ENCODE measurements at regions not wholly inside any gene's neighbourhood (a gene's known extent, or its start where the extent isn't known, plus 50 kb on each side); places are given as distances from the start of the nearest gene placed in this dataset.

- no peak for DNase-seq (ENCODE audit: low read depth)
These were observed 50.8 kb upstream of the MYLIP start for GRCh38 chr6:16078064-16078463.

GRCh38 chr6:16069671-16070070 lies 59.2 kb upstream of the MYLIP start:
- DNase-seq (ENCODE audit: low read depth) = no peak

- no peak for DNase-seq (ENCODE audit: low read depth)
These were observed 59.7 kb upstream of the MYLIP start for GRCh38 chr6:16069222-16069621.

- no peak for DNase-seq (ENCODE audit: low read depth)
These were observed 61.3 kb upstream of the MYLIP start for GRCh38 chr6:16067568-16067967.

DNA sequence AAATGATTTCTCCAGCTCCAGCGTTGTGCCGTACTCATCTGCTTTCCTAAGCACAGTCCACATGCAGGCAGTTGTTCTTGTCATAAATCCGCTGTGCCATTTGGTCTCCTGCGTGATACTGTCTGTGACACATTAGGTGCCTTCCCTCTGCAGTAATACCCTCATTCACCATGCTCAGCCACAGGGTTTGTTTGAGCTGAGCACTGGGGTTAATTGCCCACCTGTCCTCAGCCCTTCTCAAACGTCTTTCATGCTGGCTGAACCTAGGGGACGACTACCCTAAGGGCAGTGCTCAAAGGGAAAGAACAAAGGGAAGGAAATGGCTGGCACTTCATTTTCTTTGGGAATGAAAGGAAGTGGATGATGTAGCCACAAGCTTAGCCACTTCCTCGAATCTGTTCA lies 64.2 kb upstream of the MYLIP start:
- DNase-seq (ENCODE audit: low read depth) = no peak

DNA sequence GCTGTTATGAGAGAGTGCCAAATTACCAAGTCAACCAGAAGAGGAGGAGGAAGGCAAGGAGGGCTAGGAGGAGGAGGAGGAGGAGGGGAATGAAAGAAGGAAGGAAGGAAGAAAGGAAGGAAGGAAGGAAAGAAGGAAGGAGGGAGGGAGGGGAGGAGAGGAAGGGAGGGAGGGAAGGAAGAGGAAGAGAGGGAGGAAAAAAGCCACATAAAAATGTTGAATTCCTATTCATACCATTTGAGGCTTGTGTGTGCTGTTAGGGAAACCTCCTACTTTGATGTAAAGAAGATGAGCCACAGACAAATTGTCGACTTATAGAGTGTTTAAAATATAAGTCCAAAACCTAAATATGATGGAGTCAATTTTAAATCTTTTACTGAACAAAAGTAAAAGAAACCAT lies 65.3 kb upstream of the MYLIP start:
- no peak for DNase-seq (ENCODE audit: low read depth)

DNA sequence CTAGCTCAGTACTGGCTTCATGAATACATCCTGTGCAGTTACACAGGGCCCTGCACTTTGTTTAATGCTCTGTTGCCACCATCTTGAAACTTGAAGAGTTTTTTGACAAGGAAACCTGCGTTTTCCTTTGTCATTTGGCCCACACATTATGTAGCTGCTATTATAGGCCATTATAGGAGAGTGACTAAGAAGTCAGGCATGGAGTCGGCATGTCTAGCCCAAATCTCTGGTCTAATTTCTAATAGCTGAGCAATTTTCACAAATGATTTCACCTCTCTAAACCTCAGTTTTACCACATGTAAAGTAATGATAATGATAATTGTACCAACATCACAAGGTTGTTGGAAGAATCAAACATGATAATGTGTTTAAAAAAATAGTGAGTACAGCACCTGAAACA lies 67.1 kb upstream of the MYLIP start:
- no peak for DNase-seq (ENCODE audit: low read depth)

GRCh38 chr6:16060039-16060438 lies 68.8 kb upstream of the MYLIP start:
- DNase-seq (ENCODE audit: low read depth) = no peak

DNA sequence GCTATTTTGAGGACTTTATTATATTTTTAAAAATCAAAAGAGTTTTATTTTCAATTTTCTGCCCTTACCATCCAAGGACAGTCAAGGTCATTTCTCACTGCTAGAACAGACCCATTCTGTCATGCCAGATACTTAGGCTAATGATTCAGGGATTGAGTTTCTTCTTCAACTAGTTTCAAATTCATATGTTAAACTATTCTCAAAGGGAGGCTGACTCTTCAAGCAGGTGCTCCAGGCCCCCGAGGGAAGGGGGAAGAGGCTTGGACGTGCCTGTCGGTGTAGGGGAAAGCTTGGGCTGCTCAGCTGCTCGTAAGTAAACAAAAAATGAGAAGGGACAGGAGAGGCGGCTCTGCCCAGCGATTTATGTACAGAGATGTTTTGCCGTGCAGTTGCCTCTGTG lies 69.4 kb upstream of the MYLIP start:
- DNase-seq (ENCODE audit: low read depth) = no peak

DNA sequence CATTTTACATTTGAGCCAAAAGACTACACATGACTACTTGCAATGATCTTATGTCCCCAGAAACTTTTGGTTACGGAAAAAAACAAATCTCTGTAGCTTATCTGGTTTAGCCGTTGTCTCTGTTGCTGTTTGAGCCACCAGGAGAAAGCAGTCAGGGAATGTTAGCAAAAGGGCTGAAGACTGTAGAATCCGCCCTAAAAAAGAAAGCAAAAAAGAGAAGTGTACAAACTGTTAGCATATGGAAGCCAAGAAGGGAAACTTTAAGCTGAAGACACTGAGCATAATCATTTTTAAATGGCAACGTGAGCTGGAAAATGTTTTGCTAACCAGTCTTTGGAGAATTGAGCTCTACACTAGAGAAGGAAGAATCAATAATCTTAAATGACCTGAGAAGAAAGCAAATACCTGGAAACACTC lies 69.9 kb upstream of the MYLIP start:
- no peak for DNase-seq (ENCODE audit: low read depth)

DNA sequence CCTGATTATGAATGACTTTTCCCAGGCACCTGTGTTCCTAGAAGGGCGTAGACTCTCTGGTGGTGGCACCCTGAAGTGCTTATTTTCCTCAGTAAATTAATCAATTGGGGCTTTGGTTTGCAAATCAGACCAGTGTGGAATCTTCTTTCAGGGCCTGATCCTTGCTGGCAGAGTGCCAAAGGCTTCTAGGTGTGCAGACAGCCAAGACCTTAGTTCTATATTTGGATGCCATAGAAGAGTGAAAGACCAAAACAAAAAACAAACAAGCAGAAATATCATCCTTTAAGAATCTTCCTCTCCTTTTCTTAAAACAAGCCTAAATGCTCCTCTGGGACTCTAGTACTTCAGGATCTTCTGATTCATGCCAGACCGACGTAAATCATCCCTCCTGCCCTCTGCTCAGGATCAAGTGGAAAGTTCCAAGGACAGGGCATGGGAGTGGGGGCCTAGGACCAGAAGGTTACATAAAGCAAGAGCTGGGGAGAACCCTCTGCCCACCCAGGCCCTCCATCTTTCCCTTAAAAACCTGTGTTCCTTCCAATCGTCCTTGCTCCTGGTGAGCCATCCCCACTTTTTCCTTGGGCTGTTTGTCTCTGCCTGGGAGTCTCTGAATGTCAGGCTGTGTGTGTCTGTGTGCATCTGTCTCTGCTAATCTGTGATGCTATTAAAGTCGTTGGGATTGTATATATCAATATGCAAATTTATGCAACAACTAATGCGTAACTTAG lies 70.5 kb upstream of the MYLIP start:
- DNase-seq (ENCODE audit: low read depth) = no peak

DNA sequence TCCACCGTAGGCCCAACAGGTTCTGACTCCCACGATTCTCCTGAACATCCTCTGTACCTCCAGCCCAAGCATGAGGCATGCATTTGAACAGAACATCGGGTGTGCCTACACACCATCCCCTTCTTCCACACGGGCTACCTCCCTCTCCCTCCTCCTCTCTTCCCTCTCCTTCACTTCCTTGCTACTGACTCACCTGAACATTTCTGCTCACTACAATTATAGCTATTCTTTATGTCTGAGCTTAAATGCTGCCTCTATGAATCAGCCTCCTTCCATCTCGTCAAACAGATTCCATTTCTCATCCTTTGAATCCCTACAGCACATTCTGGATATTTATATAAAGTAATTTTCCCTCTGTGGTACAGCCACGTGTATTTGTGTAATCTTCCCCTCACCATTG lies 71.4 kb upstream of the MYLIP start:
- DNase-seq (ENCODE audit: low read depth) = no peak

- DNase-seq (ENCODE audit: low read depth) = no peak
These were observed 72.5 kb upstream of the MYLIP start for GRCh38 chr6:16056263-16056870.

GRCh38 chr6:16055852-16056251 lies 73.0 kb upstream of the MYLIP start:
- DNase-seq (ENCODE audit: low read depth) = no peak

- DNase-seq (ENCODE audit: low read depth) = no peak
These were observed 79.7 kb upstream of the MYLIP start for GRCh38 chr6:16049168-16049567.

DNA sequence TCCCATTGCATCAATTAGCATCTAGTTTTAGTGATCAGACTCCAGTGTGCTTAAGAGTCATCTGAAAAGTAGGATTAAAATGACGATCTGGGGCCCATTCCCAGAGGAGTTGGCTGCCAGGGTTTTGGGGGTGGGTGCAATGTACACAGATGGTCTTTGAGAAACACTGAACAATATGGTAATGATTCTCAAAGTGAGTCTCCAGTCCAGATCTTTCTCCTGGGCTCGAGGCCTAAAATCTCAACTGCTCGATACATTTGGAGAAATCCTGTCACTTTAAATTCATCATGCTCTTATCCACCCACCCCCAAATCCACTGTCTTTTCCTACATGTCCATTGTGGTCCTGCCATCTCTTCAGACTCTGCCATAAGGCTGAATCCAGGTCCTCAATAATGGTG lies 80.7 kb upstream of the MYLIP start:
- DNase-seq (ENCODE audit: low read depth) = no peak

GRCh38 chr6:16047435-16047990 lies 81.4 kb upstream of the MYLIP start:
- no peak for DNase-seq (ENCODE audit: low read depth)

DNA sequence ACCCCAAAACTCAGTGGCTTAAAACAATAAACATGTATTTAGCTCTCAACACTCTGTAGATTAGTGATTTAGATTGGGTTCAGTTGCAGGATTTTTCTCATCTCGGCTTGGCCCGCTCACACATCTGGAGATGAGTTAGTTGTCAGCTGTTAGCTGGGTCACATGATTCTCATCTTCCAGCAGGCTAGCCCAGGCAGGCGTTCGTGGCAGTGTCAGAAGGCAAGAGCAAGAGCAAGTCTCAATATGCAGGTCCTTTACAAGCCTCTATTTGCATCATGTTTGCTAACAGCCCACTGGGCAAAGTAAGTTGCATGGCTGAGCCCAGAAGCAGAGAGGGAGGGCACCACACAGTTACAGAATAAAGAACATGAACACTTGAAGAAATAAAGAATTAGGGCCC lies 83.6 kb upstream of the MYLIP start:
- no peak for DNase-seq (ENCODE audit: low read depth)

DNA sequence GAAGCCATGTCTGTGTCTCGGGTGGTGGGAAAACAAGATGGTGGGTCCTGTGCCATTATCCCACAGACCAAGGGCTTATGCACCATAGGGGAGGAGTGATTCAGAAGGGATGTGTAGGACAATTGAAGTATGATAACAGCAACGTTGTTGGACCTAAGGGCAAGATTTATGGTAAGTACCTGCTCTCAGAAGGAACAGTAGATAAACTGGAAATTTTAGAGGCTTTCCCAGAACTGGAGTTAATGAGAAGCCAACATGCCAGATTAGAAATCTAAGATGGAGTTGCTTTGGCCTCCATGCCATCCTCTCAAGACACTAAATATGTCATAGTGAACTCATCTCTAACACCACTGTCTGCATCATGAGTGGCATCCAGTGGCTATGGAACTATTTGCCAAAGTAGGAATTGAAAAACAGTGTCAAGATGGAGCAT lies 84.7 kb upstream of the MYLIP start:
- no peak for DNase-seq (ENCODE audit: low read depth)

GRCh38 chr6:16043171-16044135 lies 85.4 kb upstream of the MYLIP start:
- DNase-seq (ENCODE audit: low read depth) = no peak

GRCh38 chr6:16042751-16043150 lies 86.1 kb upstream of the MYLIP start:
- no peak for DNase-seq (ENCODE audit: low read depth)

DNA sequence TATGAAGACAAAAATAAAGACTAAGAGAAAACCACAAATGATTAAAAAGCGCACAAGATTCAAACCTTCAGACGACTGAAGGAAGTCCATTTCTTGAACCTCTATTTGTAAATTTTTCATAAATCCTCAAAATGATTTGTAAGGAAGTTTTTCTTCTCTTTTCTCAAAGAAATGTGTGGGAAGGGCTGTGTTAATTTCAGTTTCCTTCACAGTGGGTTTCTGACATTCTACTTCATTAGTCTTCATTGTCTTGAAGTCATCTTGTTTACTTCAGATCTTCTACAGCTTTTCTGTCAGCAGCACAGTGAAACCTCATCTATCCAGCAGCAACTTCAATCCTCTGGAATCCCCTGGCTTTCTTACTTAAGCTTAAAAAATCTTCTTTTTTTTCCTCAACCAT lies 87.6 kb upstream of the MYLIP start:
- DNase-seq (ENCODE audit: low read depth) = no peak

DNA sequence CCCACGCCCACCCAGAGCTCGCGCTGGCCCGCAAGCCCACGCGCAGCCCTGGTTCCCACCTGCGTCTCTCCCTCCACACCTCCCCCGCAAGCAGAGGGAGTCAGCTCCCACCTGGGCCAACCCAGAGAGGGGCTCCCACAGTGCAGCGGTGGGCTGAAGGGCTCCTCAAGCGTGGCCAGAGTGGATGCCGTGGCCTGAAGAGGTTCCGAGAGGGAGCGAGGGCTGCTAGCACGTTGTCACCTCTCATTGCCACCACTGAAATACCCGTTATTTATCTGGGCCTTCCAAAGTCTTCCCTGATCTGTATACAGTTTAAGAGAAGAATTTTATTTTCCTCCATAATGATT lies 88.3 kb upstream of the MYLIP start:
- no peak for DNase-seq (ENCODE audit: low read depth)
